ENCODE measurements at regions not wholly inside any gene's neighbourhood (a gene's known extent, or its start where the extent isn't known, plus 50 kb on each side); places are given as distances from the start of the nearest gene placed in this dataset.
A peak's percentile ranks its signal among the peaks of the same experiment; 100 is the strongest.

GRCh38 chr6:82705579-82705978, 342.0 kb downstream of the TPBG start:
- intact Hi-C loops (cut with DNase I), result no loop called here
- DNase-seq, result no peak
- Histone ChIP-seq H3K4me3 (no peak overlapping the region), H3K4me1 (no peaks in the 10 kb centered on the region), H3K9me3 (peaks cover 0 to 13% (median 0%) of the 10 kb centered on the region in 11 donors), H3K36me3 (no peaks in the 10 kb centered on the region), H3K27me3 (no peaks in the 10 kb centered on the region), H3K27ac (no peak overlapping the region)
- ATAC-seq, result no peak
- WGBS, 2 donors, result 77 to 88% methylated on average over 3 of the region's 3 CpGs
- no peak for TF ChIP-seq CTCF (IDR thresholded peaks at IDR 0.05)

DNA sequence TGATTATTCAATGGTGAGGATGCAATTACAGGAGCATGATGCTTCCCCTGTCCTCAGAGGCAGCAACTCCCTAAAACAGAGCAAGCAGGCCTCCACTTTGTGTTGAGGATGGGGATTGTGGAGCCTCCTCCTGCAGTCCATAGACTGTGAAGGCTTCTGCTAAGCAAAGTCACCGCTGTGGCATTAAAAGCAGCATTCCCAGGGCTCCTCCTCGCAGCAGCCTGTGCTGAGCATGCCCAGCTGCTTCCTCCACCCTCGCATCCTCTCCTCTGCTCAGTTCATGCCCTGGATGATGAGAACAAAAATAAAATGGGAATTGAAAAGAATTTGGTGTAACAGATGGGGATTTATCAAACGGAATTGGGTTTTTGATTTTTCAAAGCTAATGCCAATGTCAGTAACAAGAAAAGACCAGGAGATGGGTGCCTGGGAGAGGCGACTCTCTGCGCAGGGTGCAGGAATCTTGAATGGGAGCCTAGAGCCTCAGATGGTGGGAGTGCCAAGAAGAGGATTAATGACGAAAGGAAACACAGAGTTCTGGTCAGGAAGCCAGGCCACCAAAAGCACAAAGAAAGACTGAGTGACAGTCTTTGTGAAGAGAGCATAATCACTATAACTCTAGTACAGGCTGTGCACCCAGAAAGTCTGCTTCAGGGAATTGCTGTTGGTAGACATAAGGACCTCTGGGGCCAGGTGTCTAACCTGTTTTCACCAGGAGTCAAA, 347.6 kb downstream of the TPBG start:
- no peaks in the 10 kb centered on the region for H3K27me3 ChIP-seq
- no peak overlapping the region for H3K27ac ChIP-seq
- H3K4me1 ChIP-seq, result peaks cover 0 to 13% (median 0%) of the 10 kb centered on the region in 9 donors
- no peak for DNase-seq
- WGBS, 2 donors, result 52 to 70% methylated on average over 7 of the region's 7 CpGs
- peak in 6 of 8 donors; percentile 24 to 70 (median 58) for ATAC-seq
- intact Hi-C loops (cut with DNase I), result loop anchor here in 2 of 10 donors (5.0 to 10.0 kb wide), 2 partner anchors 436 to 439 kb away; no protein-coding TSS in a partner anchor
- no peak for TF ChIP-seq CTCF (IDR thresholded peaks at IDR 0.05)
- H3K9me3 ChIP-seq, result peaks cover 0 to 10% (median 0%) of the 10 kb centered on the region in 11 donors
- no peaks in the 10 kb centered on the region for H3K36me3 ChIP-seq
- no peak overlapping the region for H3K4me3 ChIP-seq

- Histone ChIP-seq H3K27ac (no peak overlapping the region), H3K9me3 (peaks cover 0 to 10% (median 0%) of the 10 kb centered on the region in 11 donors), H3K4me3 (no peak overlapping the region), H3K4me1 (peaks cover 0 to 13% (median 0%) of the 10 kb centered on the region in 9 donors), H3K27me3 (no peaks in the 10 kb centered on the region), H3K36me3 (no peaks in the 10 kb centered on the region)
- ATAC-seq (peak in 5 of 8 donors; percentile 18 to 56 (median 35)), DNase-seq (peak in 1 of 2 donors; percentile 4)
- TF ChIP-seq CTCF (IDR thresholded peaks at IDR 0.05), result no peak
- WGBS, 2 donors, result 37 to 45% methylated on average over 2 of the region's 2 CpGs
- intact Hi-C loops (cut with DNase I), result loop anchor here in 2 of 10 donors (5.0 to 10.0 kb wide), 2 partner anchors 437 to 440 kb away; no protein-coding TSS in a partner anchor
Observed at GRCh38 chr6:82711971-82712370, 348.4 kb downstream of the TPBG start.

DNA sequence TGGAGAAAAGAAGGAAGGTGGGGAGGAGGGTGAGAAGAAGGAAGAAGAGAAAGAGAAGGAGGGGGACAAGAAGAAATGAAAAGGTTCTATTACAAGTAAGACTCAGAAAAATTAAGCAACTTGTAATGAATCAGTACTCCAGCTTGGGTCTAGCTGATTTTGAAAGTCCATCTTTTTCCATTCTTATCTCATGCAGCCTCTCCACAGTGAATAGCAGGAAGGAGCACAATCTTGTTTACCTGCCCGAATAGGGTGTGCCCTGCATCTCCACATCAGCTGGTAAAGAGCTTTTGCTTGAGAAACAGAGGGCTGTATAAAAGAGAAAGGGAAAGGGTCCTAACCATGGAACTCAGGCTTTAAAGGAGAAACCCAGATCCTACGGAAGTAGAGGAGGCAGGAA, 348.8 kb downstream of the TPBG start:
- Histone ChIP-seq H3K9me3 (peaks cover 0 to 10% (median 0%) of the 10 kb centered on the region in 11 donors), H3K36me3 (no peaks in the 10 kb centered on the region), H3K27ac (no peak overlapping the region), H3K4me1 (peaks cover 0 to 13% (median 0%) of the 10 kb centered on the region in 9 donors), H3K4me3 (no peak overlapping the region), H3K27me3 (no peaks in the 10 kb centered on the region)
- WGBS, 2 donors, result 56 to 68% methylated on average over 2 of the region's 2 CpGs
- intact Hi-C loops (cut with DNase I), result loop anchor here in 2 of 10 donors (5.0 to 10.0 kb wide), 2 partner anchors 438 to 440 kb away; no protein-coding TSS in a partner anchor
- TF ChIP-seq CTCF (IDR thresholded peaks at IDR 0.05), result no peak
- ATAC-seq, result no peak
- DNase-seq, result no peak

Data from heart right ventricle (tissue), 16 donors.